Fibroblast of peridontal ligament (primary cell): ENCODE measurements at regions not wholly inside any gene's neighbourhood (a gene's known extent, or its start where the extent isn't known, plus 50 kb on each side); places are given as distances from the start of the nearest gene placed in this dataset.

Experiments used
- DNase-seq: peaks from one replicate; pipeline ENCODE4 v3.0.0-alpha.2; 2010; ENCODE audit errors: extremely low read depth

DNA sequence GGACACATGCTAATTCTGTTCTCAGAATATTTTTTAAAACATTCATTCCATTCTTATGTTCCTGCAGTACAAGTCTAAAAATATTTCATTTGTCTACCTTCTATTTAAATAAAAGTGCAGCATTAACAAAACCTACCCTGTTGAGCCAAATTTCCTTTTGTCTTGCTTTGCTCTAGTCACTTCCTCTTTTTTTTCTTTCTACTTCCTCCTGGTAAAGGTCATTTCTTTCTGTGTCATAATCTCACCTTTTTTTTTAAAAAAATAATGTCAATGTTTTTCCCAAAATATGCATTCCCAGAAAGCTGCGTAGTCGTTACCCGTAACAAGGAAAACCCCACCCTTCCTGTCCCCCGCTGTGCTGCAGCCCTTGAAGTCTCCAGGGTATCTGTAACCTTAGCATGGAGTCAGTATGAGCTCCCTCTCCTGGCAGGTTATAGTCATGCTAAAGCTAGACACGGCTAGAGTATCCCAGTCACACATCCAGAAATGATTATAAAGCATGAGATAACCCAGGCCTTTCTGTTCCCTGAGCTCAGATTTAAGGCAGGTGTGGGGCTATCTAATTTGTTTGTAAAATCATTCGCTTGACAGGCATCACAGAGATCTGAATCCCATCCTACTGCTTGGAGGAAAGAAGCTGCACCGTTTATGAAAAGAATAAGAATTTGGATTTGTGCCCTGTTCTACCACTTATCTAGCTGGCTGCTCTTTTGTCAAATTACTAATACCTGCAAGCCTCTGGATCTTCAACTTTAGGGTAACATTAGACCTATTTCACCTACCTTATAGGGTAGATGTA lies 51.1 kb upstream of the EED start:
- DNase-seq, result peak; percentile 73

DNA sequence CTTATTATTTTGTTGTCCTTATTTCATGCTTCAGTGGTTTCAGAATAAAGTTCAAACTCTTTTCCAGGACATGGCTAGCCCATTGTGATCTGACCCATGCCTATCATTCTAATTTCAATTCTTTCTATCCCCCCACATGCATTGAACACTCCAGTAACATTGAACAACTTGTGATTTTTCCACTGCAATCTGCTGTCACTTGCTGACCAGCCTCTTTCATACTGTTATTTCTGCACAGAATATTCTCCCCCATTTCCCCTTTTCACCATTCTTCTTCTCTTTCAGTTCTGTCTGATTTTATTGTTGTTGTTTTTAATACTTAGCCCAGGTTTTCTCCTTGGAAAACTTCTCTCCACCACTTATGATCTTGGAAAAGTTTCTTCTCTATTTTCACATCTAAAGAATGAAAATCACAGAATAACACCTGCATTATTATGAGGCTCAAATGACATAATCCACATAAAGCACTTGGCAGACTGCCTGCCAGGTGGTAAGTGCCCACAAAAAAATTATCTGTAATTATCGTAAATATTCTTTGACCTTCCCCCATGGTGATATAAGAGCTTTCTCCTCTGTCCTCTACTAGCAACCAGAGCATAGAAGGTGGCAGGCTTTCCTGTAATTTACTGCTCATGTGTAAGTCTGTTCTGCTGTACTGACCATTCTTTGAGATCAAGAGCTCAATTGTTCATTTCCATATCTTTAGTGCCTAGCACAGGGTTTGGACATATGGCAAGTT lies 51.9 kb upstream of the EED start:
- DNase-seq, result no peak

DNA sequence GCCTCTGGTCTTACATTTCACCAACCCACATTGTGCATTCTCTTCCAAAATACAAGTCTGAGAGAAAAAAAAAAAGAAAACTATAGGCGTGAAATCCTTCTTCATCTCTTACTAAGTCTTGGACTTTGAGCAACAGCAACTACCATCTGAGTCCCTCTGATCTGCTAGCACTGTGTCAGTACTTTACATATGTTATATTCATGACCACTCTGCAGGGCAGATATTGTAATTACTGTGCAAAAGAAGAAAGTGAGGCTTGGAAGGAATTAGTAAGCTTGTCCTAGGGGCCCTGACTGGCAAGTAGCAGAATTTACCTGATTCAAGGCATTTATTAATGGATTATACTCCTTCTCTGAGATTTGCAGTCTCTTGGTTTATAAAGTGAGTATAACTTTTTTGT lies 52.7 kb upstream of the EED start:
- DNase-seq, result no peak

DNA sequence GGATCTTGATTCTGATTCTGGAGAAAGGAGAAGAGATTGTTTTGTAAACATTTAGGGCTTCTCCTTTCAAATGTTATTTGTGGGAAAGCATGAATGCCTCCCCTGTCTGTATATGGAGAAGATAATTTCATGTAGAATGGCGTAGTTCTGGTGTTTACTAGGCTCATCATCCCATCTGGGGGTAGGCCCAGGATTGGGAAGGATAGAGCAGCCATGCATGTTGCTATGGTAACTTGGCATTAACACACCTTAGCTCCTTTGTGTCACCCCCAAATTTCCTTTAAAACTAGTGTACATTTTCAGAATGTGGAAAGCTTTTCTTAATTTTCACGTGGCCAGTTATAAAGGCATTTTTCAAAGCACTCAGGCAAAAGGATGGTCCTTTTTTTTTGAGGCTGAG lies 57.5 kb upstream of the EED start:
- no peak for DNase-seq

DNA sequence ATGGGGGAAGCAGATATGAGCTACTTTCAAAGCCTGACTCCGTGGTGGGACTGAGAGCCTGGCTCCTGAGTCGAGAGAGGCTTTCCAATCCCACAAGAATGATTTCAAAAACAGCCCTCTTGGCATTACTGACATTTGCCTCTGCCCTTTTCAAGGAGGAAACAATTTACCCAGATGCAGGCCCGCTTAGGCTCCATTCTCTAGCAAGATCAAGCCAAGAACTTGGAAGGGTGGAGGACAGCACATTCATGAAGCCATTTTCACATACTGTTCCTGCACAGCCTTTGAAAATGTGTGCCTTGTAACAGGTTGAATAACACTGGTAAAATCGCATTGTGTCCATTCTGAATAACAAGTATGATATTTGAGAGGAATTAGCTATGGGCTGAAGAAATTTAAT lies 58.2 kb upstream of the EED start:
- DNase-seq, result no peak

DNA sequence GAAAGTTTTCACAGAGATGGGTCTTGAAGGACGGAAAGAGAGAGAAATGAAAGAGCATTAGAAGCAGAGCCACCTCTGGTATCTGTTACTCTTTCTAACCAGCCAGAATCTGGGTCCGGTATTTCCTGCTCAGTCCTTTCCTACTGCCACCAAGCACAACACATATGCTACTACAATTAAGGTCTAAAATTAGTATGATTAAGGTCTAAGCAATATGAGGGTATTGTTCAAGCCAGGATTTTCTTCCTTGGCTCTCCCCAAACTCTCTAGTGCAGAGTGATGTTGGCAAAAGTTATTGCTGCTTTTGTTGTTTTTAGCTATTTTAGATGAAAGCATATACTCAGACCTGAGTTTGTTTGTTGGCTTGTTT lies 59.2 kb upstream of the EED start:
- DNase-seq, result no peak

DNA sequence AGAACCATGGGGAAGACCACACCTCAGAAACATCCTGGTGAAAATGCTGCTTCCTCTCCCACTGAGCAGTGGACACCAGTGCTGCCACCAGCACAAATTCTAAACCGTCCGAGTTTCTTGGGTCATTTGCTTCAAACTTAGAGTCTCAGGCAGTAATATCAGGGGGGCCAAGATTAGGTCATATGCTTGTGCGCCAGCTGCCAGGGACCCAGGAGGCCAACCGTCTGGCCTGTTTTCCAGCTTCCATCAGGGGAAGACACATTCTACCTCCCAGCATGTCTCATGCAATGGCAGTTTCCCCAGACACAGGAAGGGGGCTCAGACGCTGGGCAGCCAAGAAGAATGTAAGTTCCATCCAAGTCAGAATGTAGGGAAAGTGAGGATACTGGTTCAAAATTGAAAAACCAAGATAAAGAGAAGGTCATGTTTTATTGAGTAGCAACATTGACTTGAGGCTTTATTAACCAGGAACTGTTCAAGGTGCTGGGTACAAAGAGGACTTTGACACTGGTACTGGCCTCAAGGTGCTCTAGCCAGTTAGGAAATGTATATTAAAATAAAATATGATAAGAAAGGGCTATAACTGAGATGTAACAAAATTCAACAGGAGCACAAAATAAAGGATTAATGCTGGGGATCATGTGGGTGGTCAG lies 59.7 kb upstream of the EED start:
- no peak for DNase-seq

DNA sequence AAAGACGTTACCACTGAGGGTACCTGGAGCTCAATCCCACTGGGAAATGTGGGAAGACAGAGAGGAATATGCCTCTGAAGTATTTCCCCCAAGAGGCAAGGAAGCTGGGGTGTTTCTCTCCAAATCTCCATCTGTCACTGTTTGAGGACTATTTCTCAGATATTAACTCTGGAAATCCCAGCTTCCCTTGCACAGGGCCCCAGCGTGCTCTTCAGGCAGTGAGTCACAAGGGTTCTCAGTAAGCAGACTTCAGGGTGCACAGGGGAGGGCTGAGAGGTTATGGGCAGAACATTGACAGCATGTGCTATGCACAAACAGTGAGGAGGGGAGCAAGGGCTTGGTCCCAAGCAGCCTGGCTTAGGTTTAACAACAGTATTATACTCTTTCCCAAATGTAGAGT lies 60.9 kb upstream of the EED start:
- peak; percentile 34 for DNase-seq

DNA sequence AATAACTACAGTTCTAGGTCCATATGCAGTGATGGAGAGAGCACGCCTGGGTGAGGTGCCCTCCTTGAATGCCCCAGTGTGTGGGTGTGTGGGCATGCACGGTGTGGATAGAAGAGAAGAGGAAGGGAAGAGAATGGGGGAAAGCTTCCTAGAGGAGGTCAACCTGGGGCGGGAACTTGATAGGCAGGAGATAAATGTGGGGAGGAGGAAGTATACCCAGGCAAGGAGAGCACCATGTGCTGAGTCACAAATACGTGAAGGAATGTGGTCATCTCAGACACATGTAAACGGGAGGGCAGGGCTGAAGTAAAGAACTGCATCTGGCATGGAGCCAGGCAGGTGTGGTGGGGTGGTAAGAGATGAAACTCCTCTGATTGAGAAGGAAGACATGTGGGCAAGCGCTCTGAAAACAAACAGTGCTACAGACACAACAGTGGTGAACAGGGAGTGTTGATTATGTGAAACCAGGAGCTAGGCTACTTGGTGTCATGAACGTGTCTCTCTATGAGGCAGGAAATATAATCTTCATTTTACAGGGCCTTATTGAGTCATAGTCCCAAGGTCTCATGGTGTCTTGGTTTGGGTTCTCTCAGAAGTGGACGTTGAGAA lies 61.5 kb upstream of the EED start:
- no peak for DNase-seq

DNA sequence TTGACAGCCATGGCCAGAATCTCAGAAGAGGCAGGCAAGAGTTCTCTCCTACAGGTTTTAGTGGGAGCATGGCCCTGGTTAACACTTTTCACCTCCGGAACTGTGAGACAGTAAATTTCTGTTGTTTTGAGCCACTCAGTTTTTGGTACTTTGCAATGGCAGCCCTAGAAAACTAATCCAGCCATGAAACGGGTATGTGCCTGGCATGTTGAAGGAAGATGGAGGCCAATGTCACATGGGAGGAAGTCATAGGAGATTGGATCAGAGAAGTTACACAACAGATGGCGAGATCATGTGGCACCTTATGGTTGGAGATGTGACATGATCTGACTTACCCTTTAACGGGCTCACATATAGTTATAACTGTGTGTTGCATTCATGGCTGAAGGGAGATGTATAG lies 63.2 kb upstream of the EED start:
- DNase-seq, result no peak

DNA sequence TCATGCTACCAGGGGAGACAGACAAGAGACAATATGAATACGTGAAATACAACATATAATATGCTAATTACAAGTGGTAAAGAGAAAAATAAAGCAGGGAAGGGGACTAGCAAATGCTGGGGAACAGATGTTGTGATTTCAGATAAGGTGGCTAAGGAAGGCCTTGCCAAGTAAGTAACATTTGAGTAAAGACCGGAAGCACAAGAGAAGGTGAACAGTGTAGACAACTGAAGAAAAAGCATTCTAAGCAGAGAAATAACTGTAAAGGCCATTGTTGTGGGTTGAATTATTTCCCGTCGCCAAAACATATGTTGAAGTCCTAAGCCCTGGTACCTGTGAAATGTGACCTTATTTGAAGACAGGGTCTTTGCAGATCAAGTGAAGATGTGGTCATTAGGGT lies 63.7 kb upstream of the EED start:
- DNase-seq, result no peak

DNA sequence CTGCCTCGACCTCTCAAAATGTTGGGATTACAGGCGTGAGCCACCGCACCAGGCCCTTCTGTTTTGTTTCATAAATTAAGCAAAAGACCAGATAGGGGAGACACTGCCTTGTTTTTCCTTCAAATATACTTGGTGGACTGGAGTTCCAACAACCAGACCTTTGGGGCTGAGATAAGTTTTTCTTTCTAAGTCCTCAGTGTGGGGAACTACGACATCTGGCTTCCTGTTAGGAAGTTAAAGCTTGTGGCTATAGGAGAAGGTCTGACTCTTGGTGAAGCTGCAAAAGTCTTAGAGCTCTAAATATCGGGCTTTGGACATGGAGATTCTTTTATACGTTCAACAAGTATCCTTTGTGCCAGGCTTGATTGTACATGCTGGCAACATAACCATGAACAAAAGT lies 64.1 kb upstream of the EED start:
- DNase-seq, result no peak

DNA sequence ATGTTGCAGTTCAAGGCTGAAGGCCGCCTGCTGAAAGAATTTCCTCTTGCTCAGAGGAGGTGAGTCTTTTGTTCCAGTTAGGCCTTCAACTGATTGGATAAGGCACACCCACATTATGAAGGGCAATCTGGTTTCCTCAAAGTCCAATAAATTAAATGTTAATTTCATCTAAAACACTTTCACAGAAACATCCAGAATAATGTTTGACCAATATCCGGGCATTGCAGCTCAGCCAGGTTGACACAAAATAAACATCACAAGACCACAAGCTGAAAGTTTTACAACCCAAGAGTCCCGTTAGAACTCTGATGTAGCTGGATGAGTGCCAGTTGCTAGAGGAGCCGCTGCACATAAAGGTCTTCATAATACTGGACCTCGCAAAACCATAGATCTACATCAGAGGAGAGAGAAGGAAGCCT lies 64.9 kb upstream of the EED start:
- DNase-seq, result no peak

DNA sequence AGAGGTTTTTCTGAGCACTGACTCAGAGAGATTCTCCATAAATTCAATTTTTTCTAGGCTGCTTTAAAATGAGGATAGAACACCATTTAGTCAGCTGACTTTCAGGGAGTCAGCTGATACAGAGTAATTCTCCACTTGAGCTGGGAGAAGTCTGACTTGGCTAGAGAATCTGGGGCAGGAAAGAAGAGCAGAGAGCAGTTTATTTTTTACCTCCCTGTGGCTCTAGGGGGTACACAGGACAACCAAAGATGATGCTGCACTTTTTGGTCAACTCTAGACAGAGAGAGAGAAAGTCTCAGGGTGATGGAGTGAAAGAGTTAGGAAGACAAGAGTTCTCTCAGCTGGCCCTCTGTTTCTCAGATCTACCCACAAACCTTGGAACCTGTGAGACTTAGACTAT lies 67.3 kb upstream of the EED start:
- DNase-seq, result no peak

DNA sequence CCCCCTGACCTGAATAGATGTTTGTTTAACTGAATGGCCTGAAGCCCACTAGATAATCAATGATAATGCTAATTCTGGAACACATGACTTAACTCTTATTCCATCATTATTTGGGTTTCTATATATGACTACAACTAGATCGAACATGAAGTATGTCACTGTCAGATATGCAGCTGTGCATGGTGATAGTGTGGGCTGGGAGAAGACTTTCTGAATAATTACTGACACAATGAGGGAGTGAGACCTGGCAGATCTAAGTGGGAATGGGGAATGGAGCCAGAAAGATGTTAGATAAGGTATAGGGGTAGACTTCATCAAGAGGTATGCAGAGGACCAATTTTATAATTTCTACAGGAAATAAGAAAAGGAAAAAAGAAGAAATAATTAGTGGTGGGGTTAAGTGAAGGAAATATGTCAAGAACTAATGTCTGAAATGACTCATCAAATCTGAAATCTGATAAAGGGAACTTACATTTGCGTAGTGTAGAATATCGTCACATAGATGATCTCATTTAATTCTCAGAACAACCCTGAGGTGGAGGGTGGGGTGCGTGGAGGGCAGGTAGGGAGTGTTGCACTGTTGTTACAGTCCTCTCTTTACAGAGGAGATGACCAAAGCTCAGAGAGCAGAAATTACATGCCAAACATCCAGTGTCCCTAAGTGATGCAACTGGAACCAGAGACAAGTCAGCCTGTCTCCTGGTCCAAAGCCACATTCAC lies 68.2 kb upstream of the EED start:
- DNase-seq, result no peak

DNA sequence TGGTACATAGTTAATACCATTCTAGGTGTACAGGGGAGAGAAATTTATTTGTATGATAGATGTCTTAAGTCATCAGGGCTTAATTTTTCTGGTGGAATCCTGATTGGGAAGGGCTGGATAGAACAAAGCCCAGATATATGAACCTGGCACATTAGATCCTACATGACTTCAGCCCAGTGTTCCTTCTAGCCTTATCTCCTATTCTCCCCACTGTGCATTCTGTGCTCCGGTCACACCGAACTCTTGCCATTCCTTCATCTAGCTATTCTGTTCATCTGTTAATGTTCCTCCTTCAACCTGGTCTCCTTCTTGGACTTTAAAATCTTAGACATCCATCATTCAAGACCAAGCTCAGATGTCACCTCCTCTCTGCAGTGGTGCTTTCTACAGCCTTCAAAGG lies 68.9 kb upstream of the EED start:
- DNase-seq, result no peak

DNA sequence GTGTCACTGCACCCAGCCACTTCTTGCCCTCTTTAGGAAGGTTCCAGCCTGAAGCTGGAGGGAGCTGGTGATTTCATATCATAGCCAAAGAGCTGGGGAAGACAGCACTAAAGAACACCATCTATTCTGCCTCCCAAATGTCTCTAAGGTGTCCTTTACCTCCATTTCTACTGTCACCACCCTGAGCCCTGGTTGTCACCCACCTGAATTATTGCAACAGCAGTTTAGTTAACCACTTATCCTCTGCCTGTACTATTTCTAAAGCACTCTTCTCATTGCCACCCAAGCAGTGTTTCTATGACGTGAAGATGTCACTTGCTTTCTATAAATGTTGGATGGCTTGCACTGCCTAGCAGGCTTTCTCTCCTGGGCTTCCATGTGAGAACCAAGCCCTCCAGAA lies 69.4 kb upstream of the EED start:
- DNase-seq, result no peak

DNA sequence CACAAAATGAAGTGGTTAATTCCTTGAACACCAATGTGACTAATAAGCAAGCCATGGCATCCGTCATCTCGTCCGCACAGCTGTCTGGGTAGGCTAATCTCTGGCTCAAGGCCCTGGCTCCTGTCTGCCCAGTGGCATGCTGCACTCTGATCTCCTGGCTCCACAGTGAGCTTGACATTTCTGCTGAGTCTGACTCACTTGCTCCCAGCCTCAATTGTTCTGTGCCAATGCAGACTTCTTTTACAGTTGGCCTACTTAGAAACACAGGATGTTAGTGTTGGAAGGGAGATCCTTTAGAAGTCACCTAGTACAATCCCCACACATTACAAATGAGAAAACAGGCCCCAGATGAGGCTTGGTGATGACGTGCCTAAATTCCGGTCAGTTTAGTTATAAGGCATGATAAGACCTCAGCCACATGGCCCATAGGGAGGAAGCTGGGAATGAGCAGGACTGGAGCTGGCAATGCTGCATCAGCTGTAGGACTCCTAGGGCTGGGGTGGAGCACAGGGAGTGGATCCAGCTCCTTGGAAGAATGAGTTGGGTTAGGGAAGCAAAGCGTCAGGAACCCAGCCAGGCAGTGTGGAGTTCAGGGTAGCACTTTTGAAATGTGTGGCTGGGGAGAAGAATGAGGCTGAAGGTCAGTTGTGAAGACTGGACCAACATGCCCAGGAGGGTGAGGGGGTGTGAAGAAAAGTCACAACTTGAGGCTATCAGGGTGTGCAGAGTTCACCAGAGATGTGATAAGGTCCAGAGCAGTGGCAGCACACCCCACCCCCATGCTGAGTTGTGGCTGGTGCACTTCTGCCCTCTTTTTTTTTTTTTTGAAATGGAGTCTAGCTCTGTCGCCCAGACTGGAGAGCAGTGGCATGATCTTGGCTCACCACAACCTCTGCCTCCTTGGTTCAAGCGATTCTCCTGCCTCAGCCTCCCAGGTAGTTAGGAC lies 70.2 kb upstream of the EED start:
- peak; percentile 99 for DNase-seq

DNA sequence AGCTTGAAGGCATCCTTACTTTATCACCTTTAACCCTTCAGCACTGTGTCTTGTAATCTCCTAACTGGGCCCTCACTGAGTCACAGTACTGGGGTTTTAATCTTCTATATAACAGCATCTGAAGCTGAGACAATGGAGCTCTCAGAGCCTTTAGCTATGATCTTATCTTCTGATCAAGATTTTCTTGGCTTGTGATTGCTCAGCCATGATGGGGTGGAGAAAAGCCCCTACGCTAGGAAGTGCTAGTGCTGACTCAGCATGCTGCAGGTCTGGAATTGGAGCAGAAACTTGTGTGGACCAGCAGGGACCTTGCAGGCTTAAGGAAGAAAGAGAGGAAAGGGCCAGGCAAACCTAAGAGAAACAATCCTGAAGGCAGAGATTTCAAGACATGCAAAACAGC lies 71.7 kb upstream of the EED start:
- DNase-seq, result no peak

DNA sequence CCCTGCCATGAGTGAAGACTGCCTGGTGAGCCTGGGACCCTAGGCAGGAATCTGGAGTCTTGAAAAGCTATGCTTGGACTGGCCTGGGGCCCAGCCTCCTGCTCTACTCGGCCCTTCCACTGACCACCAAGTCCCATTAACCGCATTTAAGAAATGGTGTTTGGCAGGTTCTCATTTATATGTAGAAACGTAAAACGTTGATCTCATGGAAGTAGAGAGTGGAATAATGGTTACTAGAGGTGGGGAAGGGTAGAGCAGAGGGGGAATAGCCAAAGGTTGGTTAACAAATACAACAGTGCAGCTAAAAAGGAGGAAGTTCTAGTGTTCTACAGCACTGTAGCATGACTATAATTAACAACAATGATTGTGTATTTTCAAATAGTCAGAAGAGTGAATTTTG lies 72.9 kb upstream of the EED start:
- no peak for DNase-seq
